ENCODE measurements at regions not wholly inside any gene's neighbourhood (a gene's known extent, or its start where the extent isn't known, plus 50 kb on each side); places are given as distances from the start of the nearest gene placed in this dataset.

GRCh38 chr12:30827101-30828066, 72.6 kb upstream of the CAPRIN2 start:
- DNase-seq, result no peak

GRCh38 chr12:30826276-30826675, 71.5 kb upstream of the CAPRIN2 start:
- no peak for DNase-seq

- DNase-seq, result no peak
Measured at GRCh38 chr12:30825341-30825740, 70.6 kb upstream of the CAPRIN2 start.

GRCh38 chr12:30824311-30824710, 69.6 kb upstream of the CAPRIN2 start:
- no peak for DNase-seq

- no peak for DNase-seq
Measured at GRCh38 chr12:30823764-30824163, 69.0 kb upstream of the CAPRIN2 start.

GRCh38 chr12:30823156-30823699, 68.5 kb upstream of the CAPRIN2 start:
- no peak for DNase-seq

GRCh38 chr12:30822385-30823155, 67.8 kb upstream of the CAPRIN2 start:
- DNase-seq, result peak; percentile 77

GRCh38 chr12:30820406-30820946, 65.7 kb upstream of the CAPRIN2 start:
- DNase-seq, result no peak

GRCh38 chr12:30818562-30818961, 63.8 kb upstream of the CAPRIN2 start:
- no peak for DNase-seq

GRCh38 chr12:30816742-30817465, 62.2 kb upstream of the CAPRIN2 start:
- no peak for DNase-seq

- DNase-seq, result no peak
Measured at GRCh38 chr12:30814295-30814655, 59.5 kb upstream of the CAPRIN2 start.

- no peak for DNase-seq
Measured at GRCh38 chr12:30813525-30814294, 59.0 kb upstream of the CAPRIN2 start.

GRCh38 chr12:30811966-30812365, 57.2 kb upstream of the CAPRIN2 start:
- no peak for DNase-seq

GRCh38 chr12:30810918-30811317, 56.2 kb upstream of the CAPRIN2 start:
- no peak for DNase-seq

- DNase-seq, result no peak
Measured at GRCh38 chr12:30807695-30808034, 52.9 kb upstream of the CAPRIN2 start.

GRCh38 chr12:30806989-30807694, 52.4 kb upstream of the CAPRIN2 start:
- peak; percentile 64 for DNase-seq

GRCh38 chr12:30805959-30806358, 51.2 kb upstream of the CAPRIN2 start:
- no peak for DNase-seq

All from activated CD8-positive, alpha-beta memory T cell treated with anti-CD3 and anti-CD28 coated beads for 24 hours (primary cell).